Neutrophil (primary cell): ENCODE measurements at regions not wholly inside any gene's neighbourhood (a gene's known extent, or its start where the extent isn't known, plus 50 kb on each side); places are given as distances from the start of the nearest gene placed in this dataset.
A peak's percentile ranks its signal among the peaks of the same experiment; 100 is the strongest.

Experiments
- H3K27ac ChIP-seq: fragments of 200-600 bp; sonication (generic); 2 replicates; pipeline ENCODE4 v1.5.1; 2016; ENCODE audit warnings: mild to moderate bottlenecking, moderate library complexity
- H3K27me3 ChIP-seq: fragments of 200-600 bp; sonication (generic); 2 replicates; pipeline ENCODE4 v1.6.0; 2016; ENCODE audit warnings: mild to moderate bottlenecking
- H3K36me3 ChIP-seq: fragments of 200-600 bp; sonication (generic); 2 replicates; pipeline ENCODE4 v1.5.1; 2017
- H3K4me1 ChIP-seq, 2 experiments: fragments of 200-600 bp in 1 of 2; sonication (generic) in 1 of 2; 1 replicate in 1 of 2; 2 replicates in 1 of 2; pipeline versions ENCODE4 v1.5.1 to v1.6.1; 2013 to 2016; ENCODE audit warnings: low read depth in 1 of 2, low read length in 1 of 2, mild to moderate bottlenecking in 1 of 2, moderate library complexity in 1 of 2; ENCODE audit not compliant: control insufficient read depth in 1 of 2, insufficient read depth in 1 of 2
- H3K4me3 ChIP-seq, 2 experiments: fragments of 200-600 bp in 1 of 2; sonication (generic) in 1 of 2; 1 replicate in 1 of 2; 2 replicates in 1 of 2; pipeline ENCODE4 v1.5.1; 2013 to 2016; ENCODE audit warnings: low read depth in 1 of 2, low read length in 1 of 2, mild to moderate bottlenecking in 1 of 2, moderate library complexity in 1 of 2
- H3K9me3 ChIP-seq: fragments of 200-600 bp; sonication (generic); 2 replicates; pipeline ENCODE4 v1.5.1; 2016
- TF ChIP-seq, protein P1 (sequence below): fragments of 200-600 bp; sonication (generic); IDR thresholded peaks from 2 replicates; pipeline ENCODE4 v1.5.1; 2016; ENCODE audit warnings: antibody characterized with exemption

DNA sequence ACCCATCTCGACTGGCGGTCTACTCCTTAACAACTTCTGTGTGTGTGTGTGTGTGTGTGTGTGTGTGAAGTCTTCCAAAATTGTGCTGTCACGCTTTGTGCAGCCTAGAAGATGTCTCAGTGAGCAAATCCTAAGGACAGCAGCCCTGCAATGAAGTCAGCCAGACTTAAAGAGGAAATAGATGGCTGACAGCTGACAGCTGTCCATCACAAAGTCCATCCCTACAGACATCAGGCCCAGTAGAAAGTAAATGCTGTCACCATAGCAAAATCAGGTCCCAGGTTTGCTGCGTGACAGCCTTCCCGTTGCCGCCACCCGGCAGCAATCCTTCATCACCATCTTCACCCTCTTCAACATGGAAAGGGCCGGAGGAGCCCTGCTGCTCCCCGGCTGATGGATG is 416.0 kb downstream of the SOX9 start:
- Histone ChIP-seq H3K9me3 (no peaks in the 10 kb centered on the region), H3K4me1 (no peaks in the 10 kb centered on the region), H3K27ac (no peak overlapping the region), H3K27me3 (peaks cover 47% of the 10 kb centered on the region), H3K4me3 (no peak overlapping the region), H3K36me3 (no peaks in the 10 kb centered on the region)
- TF ChIP-seq, protein P1, sequence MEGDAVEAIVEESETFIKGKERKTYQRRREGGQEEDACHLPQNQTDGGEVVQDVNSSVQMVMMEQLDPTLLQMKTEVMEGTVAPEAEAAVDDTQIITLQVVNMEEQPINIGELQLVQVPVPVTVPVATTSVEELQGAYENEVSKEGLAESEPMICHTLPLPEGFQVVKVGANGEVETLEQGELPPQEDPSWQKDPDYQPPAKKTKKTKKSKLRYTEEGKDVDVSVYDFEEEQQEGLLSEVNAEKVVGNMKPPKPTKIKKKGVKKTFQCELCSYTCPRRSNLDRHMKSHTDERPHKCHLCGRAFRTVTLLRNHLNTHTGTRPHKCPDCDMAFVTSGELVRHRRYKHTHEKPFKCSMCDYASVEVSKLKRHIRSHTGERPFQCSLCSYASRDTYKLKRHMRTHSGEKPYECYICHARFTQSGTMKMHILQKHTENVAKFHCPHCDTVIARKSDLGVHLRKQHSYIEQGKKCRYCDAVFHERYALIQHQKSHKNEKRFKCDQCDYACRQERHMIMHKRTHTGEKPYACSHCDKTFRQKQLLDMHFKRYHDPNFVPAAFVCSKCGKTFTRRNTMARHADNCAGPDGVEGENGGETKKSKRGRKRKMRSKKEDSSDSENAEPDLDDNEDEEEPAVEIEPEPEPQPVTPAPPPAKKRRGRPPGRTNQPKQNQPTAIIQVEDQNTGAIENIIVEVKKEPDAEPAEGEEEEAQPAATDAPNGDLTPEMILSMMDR, result no peak

DNA sequence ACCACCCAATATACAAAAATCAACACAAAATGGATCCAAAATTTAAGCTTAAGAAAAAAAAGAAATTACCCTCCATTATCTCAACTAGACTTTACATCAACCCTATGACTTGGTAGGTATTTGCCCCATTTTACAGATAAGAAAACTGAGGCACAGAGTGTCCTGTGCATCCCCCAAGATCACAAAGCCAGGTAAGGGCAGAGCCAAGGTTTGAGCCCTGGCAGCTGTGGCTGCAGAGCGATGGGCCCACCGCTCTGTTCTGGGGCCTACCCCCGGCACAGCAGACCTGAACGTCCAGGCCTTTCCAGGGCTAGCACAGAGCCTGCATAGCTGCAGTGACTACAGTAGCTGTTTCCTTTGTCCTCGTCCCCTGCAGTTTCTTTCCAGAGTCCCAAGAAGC is 417.6 kb downstream of the SOX9 start:
- H3K36me3 ChIP-seq, result no peaks in the 10 kb centered on the region
- no peaks in the 10 kb centered on the region for H3K9me3 ChIP-seq
- TF ChIP-seq, protein P1, result no peak
- no peak overlapping the region for H3K27ac ChIP-seq
- peaks cover 61% of the 10 kb centered on the region for H3K27me3 ChIP-seq
- no peak overlapping the region for H3K4me3 ChIP-seq
- no peaks in the 10 kb centered on the region for H3K4me1 ChIP-seq

DNA sequence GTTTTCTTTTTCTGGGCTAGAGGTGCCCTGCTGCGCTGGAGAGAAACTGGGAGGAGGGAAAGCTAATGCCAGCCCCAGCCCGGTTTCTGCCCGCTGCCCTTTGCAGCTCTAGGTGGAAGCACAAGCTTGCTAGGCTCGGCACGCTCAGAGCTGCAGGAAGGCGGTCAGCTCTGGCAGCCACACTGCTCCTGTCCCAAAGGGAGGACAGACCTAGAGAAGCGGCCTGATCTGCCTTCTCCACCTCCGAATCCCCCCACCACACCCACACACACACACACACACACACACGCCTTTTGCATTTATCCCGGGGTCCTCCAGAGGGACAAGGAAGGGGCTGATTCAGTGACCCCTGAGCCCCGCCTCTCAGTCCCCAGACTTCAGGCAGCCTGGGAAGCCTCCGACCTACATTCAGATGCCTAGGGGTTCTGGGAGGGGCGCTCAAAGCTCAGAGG is 418.1 kb downstream of the SOX9 start:
- TF ChIP-seq, protein P1, result no peak
- Histone ChIP-seq H3K36me3 (no peaks in the 10 kb centered on the region), H3K4me1 (no peaks in the 10 kb centered on the region), H3K27me3 (peaks cover 61% of the 10 kb centered on the region), H3K4me3 (no peak overlapping the region), H3K9me3 (no peaks in the 10 kb centered on the region), H3K27ac (no peak overlapping the region)

DNA sequence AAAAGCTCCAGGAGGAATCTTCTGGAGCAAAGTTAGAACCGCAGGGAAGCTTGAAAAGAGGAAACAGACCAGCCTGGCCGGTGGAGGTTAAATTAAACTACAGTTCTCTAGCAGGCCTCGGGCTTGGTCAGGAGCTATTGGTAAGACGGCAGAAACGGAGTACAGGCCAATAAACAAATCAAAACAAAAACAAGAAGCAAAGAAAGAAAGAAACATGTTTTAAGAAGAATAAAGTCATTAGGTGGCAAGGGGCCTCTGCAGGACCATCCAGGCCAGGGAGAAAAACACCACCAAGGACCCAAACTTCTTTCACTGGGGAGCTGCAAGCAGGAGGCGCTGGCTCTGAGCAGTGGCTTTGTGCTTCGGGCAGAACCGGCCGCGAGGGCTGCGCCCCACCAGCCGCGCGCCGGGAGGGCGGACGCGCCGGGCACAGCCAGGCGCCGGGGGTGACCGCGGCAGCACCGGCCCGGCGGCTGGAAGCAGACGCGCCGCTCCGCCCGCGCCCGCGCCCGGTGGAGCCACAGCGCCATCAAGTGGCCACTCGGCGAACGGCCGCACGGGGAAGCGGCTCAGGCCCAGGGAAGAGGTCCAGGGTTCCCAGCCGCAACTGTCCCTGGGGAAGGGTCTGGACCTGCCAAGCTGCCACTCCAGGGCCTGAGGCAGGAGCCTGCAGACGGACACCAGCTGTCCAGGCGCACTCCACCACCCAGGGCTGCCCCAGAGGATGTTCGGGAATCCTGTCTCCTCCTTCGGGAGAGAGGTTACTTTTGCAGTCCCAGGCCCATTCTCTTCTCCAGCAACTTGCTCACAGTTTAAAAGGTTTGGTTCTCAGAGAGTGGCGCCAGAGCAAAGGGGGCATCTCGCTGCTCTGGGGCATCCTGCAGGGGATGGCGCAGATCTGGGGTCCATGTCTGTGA is 419.4 kb downstream of the SOX9 start:
- Histone ChIP-seq H3K36me3 (no peaks in the 10 kb centered on the region), H3K27me3 (peaks cover 61% of the 10 kb centered on the region), H3K4me1 (no peaks in the 10 kb centered on the region), H3K27ac (no peak overlapping the region), H3K4me3 (no peak overlapping the region), H3K9me3 (no peaks in the 10 kb centered on the region)
- TF ChIP-seq, protein P1, result peak; percentile 62

DNA sequence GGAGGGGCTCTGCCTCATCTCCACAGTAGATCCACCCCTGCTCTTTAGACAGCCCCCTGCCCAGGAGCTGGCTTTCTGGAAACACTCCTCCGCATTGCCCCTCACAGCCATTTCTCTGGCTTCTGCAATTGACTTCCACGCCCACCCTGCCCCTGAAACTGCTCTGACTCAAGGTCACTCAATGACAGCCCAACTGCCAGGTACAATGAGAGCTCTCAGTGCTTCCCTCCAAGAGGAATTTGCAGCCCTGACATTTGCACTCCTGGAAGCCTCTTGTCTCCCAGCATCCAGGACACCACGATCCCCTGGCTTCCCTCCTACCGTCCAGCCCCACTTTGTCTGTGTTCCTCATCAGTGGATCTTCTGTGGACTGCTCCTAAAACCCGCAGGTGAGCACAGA is 421.5 kb downstream of the SOX9 start:
- Histone ChIP-seq H3K27ac (no peak overlapping the region), H3K36me3 (no peaks in the 10 kb centered on the region), H3K4me1 (no peaks in the 10 kb centered on the region), H3K4me3 (no peak overlapping the region), H3K9me3 (no peaks in the 10 kb centered on the region), H3K27me3 (peaks cover 55% of the 10 kb centered on the region)
- TF ChIP-seq, protein P1, result no peak
